PC-3 (cell line): ENCODE measurements at regions not wholly inside any gene's neighbourhood (a gene's known extent, or its start where the extent isn't known, plus 50 kb on each side); places are given as distances from the start of the nearest gene placed in this dataset.

ENCODE experiments used
- CTCF ChIP-seq: fragments of 300-600 bp; sonication (generic); conservative IDR thresholded peaks from 2 replicates; pipeline ENCODE4 v1.5.1; 2017; ENCODE audit warnings: antibody characterized with exemption, low read depth, mild to moderate bottlenecking, low read length
- EZH2 ChIP-seq: fragments of 300-600 bp; sonication (generic); IDR thresholded peaks from one replicate; pipeline ENCODE4 v1.6.1; 2017; ENCODE audit warnings: antibody characterized with exemption, mild to moderate bottlenecking, low read length; ENCODE audit not compliant: unreplicated experiment

GRCh38 chr15:95857758-95858157 lies 472.7 kb upstream of the NR2F2 start:
- TF ChIP-seq CTCF (no peak), EZH2 (no peak)
